K562 (cell line): ENCODE measurements at regions not wholly inside any gene's neighbourhood (a gene's known extent, or its start where the extent isn't known, plus 50 kb on each side); places are given as distances from the start of the nearest gene placed in this dataset.

Source experiments
- ATAC-seq: fragments of 200-7000 bp; cut with Tn5 transposase; 3 replicates; pipeline ENCODE4 v1.9.1; 2020; ENCODE audit warnings: moderate library complexity
- BruUV-seq: library from RNA; stranded (reverse); fragments of 400-500 nt; replicated peaks from 2 replicates; lab custom pipeline; 2021; lab: Mats Ljungman, UMichigan
- CTCF ChIA-PET: fragments of 300-600 bp; formaldehyde crosslinking; extraction: SDS; loops from one replicate; lab custom pipeline; 2021; ENCODE audit warnings: low intra/inter-chr PET ratio; lab: Yijun Ruan, JAX
- POLR2A ChIA-PET: fragments of 300-600, 350-650 bp; sonication (Branson Sonifier 250); formaldehyde crosslinking; extraction: SDS; loops from one replicate; lab custom pipeline; 2021; ENCODE audit warnings: antibody characterized with exemption, inconsistent platforms; lab: Yijun Ruan, JAX
- DNase-seq, 4 experiments: peaks; one replicate each; pipeline versions ENCODE4 v3.0.0 to v3.0.0-alpha.2; 2011 to 2018; ENCODE audit warnings: low spot score in 3 of 4, mixed read lengths in 3 of 4; ENCODE audit errors: extremely low read depth in 1 of 4
- FAIRE-seq: peaks from 2 replicates; lab custom pipeline; 2011; peaks lifted over from hg19 to GRCh38; lab: Jason Lieb, UNC
- H2AFZ ChIP-seq: 2 replicates; pipeline ENCODE4 v1.6.0; 2011; ENCODE audit warnings: low read depth, low read length, control low read depth, inconsistent platforms
- H3K27ac ChIP-seq: fragments of 200-600 bp; 3 replicates; pipeline ENCODE4 v1.8.0; 2011; ENCODE audit warnings: low read depth, mild to moderate bottlenecking, control low read depth, inconsistent platforms, low read length, moderate library complexity, mixed read lengths; ENCODE audit errors: extremely low read depth
- H3K27me3 ChIP-seq, 2 experiments: fragments of 300-600 bp in 1 of 2; 2 replicates in 1 of 2; 3 replicates in 1 of 2; pipeline versions ENCODE4 v1.6.0 to v1.8.0; 2011; ENCODE audit warnings: inconsistent platforms in 2 of 2, low read length in 2 of 2, mild to moderate bottlenecking in 1 of 2, mixed read lengths in 1 of 2, moderate library complexity in 1 of 2; ENCODE audit not compliant: control insufficient read depth in 2 of 2, insufficient read depth in 2 of 2
- H3K36me3 ChIP-seq: fragments of 300-600 bp; 3 replicates; pipeline ENCODE4 v1.8.0; 2011; ENCODE audit warnings: mild to moderate bottlenecking, low read length, inconsistent platforms; ENCODE audit not compliant: control insufficient read depth, insufficient read depth
- H3K4me1 ChIP-seq, 2 experiments: fragments of 200-600 bp in 1 of 2; replicated peaks in 1 of 2; 2 replicates in 1 of 2; 3 replicates in 1 of 2; pipeline versions ENCODE4 v1.5.1 to v1.8.0; 2011; ENCODE audit warnings: inconsistent platforms in 2 of 2, low read length in 2 of 2, mild to moderate bottlenecking in 1 of 2, mixed read lengths in 1 of 2, moderate library complexity in 1 of 2; ENCODE audit not compliant: control insufficient read depth in 2 of 2, insufficient read depth in 2 of 2
- H3K4me2 ChIP-seq: 2 replicates; pipeline ENCODE4 v1.6.1; 2011; ENCODE audit warnings: low read length, control low read depth, inconsistent platforms, mixed read lengths; ENCODE audit not compliant: insufficient read depth
- H3K4me3 ChIP-seq: fragments of 200-600 bp; sonication (generic), shearing (Covaris generic); 2 replicates; pipeline ENCODE4 v1.5.1; 2016; ENCODE audit warnings: control low read depth, inconsistent platforms
- H3K79me2 ChIP-seq: fragments of 200-600 bp; 3 replicates; pipeline ENCODE4 v1.8.0; 2011; ENCODE audit warnings: low read length, inconsistent platforms; ENCODE audit not compliant: control insufficient read depth, insufficient read depth
- H3K9ac ChIP-seq, 2 experiments: 2 replicates each; pipeline versions ENCODE4 v1.6.0 to v1.6.1; 2011; ENCODE audit warnings: low read depth in 2 of 2, low read length in 2 of 2, control low read depth in 1 of 2, inconsistent platforms in 1 of 2, mild to moderate bottlenecking in 1 of 2, mixed read lengths in 1 of 2; ENCODE audit not compliant: insufficient read depth in 1 of 2
- H3K9me1 ChIP-seq: one replicate; pipeline ENCODE4 v1.6.0; 2011; ENCODE audit warnings: inconsistent platforms, mild to moderate bottlenecking, low read length, moderate library complexity; ENCODE audit not compliant: control insufficient read depth, insufficient read depth
- H3K9me3 ChIP-seq: replicated peaks from 2 replicates; pipeline ENCODE4 v1.5.1; 2011; ENCODE audit warnings: low read depth, low read length, inconsistent platforms; ENCODE audit not compliant: control insufficient read depth, insufficient read depth
- H4K20me1 ChIP-seq: replicated peaks from 2 replicates; pipeline ENCODE4 v1.6.1; 2011; ENCODE audit warnings: low read length, inconsistent platforms, mixed read lengths; ENCODE audit not compliant: control insufficient read depth, insufficient read depth
- MEF2A ChIP-seq: IDR thresholded peaks from 2 replicates; pipeline ENCODE4 v1.6.1; 2011; ENCODE audit warnings: low read depth, mild to moderate bottlenecking, low read length, moderate library complexity; ENCODE audit not compliant: control insufficient read depth
- RAD51 ChIP-seq: fragments of 450-650 bp; IDR thresholded peaks from 2 replicates; pipeline ENCODE4 v1.7.1; 2016; ENCODE audit warnings: low read depth, mild to moderate bottlenecking, borderline replicate concordance
- RBM17 ChIP-seq: fragments of 200-400 bp; formaldehyde crosslinking; IDR thresholded peaks from 2 replicates; pipeline ENCODE4 v1.6.1; 2017; ENCODE audit warnings: low read depth, mild to moderate bottlenecking, low read length, borderline replicate concordance
- WGBS: fragments of 100-300 bp; shearing (Covaris generic); methylation state at CpG from one replicate; pipeline ENCODE4 v1.1.6; 2016; ENCODE audit warnings: low coverage, mixed read lengths; ENCODE audit not compliant: insufficient coverage; ENCODE audit errors: missing lambda C conversion rate; 5-methylcytosine and 5-hydroxymethylcytosine counted together
- in situ Hi-C: fragments of 300-500 bp; cut with MboI; formaldehyde crosslinking; loops from 4 replicates; pipeline ENCODE4 v1.15.0; 2018; ENCODE audit warnings: inconsistent platforms, mixed read lengths
- intact Hi-C: fragments of 100-400 bp; cut with micrococcal nuclease; formaldehyde crosslinking; loops from 2 replicates; pipeline ENCODE4 v1.14.2; 2022
- TF ChIP-seq, protein P1 (sequence below): fragments of 450-650 bp; IDR thresholded peaks from 2 replicates; pipeline ENCODE4 v1.6.1; 2016; ENCODE audit warnings: borderline replicate concordance

GRCh38 chr4:180160195-180160983, 2082.8 kb upstream of the TENM3 start:
- Histone ChIP-seq H3K27ac (no peak overlapping the region), H3K9ac (no peak overlapping the region), H3K4me1 (no peaks in the 10 kb centered on the region), H3K27me3 (no peaks in the 10 kb centered on the region), H3K79me2 (no peaks in the 10 kb centered on the region), H3K36me3 (no peaks in the 10 kb centered on the region), H3K9me3 (no peaks in the 10 kb centered on the region), H4K20me1 (no peaks in the 10 kb centered on the region), H3K9me1 (no peaks in the 10 kb centered on the region)
- no TSS peak for BruUV-seq
- ATAC-seq, result no peak
- in situ Hi-C loops (no loop called here), intact Hi-C loops (no loop called here)
- TF ChIP-seq MEF2A (no peak), RBM17 (no peak), RAD51 (no peak)
- TF ChIP-seq, protein P1, sequence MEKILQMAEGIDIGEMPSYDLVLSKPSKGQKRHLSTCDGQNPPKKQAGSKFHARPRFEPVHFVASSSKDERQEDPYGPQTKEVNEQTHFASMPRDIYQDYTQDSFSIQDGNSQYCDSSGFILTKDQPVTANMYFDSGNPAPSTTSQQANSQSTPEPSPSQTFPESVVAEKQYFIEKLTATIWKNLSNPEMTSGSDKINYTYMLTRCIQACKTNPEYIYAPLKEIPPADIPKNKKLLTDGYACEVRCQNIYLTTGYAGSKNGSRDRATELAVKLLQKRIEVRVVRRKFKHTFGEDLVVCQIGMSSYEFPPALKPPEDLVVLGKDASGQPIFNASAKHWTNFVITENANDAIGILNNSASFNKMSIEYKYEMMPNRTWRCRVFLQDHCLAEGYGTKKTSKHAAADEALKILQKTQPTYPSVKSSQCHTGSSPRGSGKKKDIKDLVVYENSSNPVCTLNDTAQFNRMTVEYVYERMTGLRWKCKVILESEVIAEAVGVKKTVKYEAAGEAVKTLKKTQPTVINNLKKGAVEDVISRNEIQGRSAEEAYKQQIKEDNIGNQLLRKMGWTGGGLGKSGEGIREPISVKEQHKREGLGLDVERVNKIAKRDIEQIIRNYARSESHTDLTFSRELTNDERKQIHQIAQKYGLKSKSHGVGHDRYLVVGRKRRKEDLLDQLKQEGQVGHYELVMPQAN, result no peak
- TF ChIP-seq, all 486 proteins: peak for 0
- Histone ChIP-seq H3K4me3 (no peak overlapping the region), H3K4me2 (no peak overlapping the region), H2AFZ (no peak overlapping the region)
- DNase-seq, result no peak
- POLR2A ChIA-PET, result no interaction called here
- 1% methylated on average over 8 of the region's 8 CpGs for WGBS
- FAIRE-seq, result no peak
- CTCF ChIA-PET, result no interaction called here
